ENCODE measurements at regions not wholly inside any gene's neighbourhood (a gene's known extent, or its start where the extent isn't known, plus 50 kb on each side); places are given as distances from the start of the nearest gene placed in this dataset.

GRCh38 chr6:48983377-48983776 lies 479.7 kb downstream of the MMUT start:
- 93% methylated on average over 17 of the region's 17 CpGs for WGBS
- Histone ChIP-seq H3K9ac (ENCODE audit: low read depth in 1 of 2, low read length in 2 of 2) (no peak overlapping the region), H3K4me3 (ENCODE audit: low read depth in 1 of 3, low read length in 3 of 3) (no peak overlapping the region), H3K27me3 (ENCODE audit: control insufficient read depth in 4 of 4, insufficient read depth in 4 of 4, low read length in 3 of 4) (no peaks in the 10 kb centered on the region), H3K9me3 (ENCODE audit: control insufficient read depth in 4 of 4, low read length in 3 of 4) (no peaks in the 10 kb centered on the region), H3K4me1 (ENCODE audit: control insufficient read depth in 4 of 4, insufficient read depth in 4 of 4, low read length in 3 of 4) (no peaks in the 10 kb centered on the region), H3K36me3 (ENCODE audit: control insufficient read depth in 4 of 4, insufficient read depth in 3 of 4, low read depth in 1 of 4, low read length in 3 of 4) (no peaks in the 10 kb centered on the region), H3K27ac (ENCODE audit: low read depth in 1 of 2, low read length in 2 of 2) (no peak overlapping the region)
- no peak for TF ChIP-seq ZBTB33 (IDR thresholded peaks at IDR 0.05)
- no peak for TF ChIP-seq FOXA2 (IDR thresholded peaks at IDR 0.05)
- TF ChIP-seq REST (IDR thresholded peaks at IDR 0.05): no peak
- TF ChIP-seq TAF1 (conservative IDR thresholded peaks at IDR 0.05): no peak
- no peak for TF ChIP-seq EGR1 (IDR thresholded peaks at IDR 0.05; ENCODE audit: low read depth in 2 of 2)
- TF ChIP-seq GABPA (IDR thresholded peaks at IDR 0.05 in 1 of 2, conservative IDR thresholded peaks at IDR 0.05 in 1 of 2): no peak
- TF ChIP-seq ATF3 (IDR thresholded peaks at IDR 0.05): no peak
- TF ChIP-seq SP1 (IDR thresholded peaks at IDR 0.05): no peak
- TF ChIP-seq RAD21 (IDR thresholded peaks at IDR 0.05): no peak
- TF ChIP-seq NR2F2 (IDR thresholded peaks at IDR 0.05): no peak
- no peak for TF ChIP-seq YY1 (IDR thresholded peaks at IDR 0.05)
- no peak for TF ChIP-seq FOXA1 (IDR thresholded peaks at IDR 0.05)
- TF ChIP-seq RXRA (IDR thresholded peaks at IDR 0.05): no peak
- no peak for TF ChIP-seq MAX (IDR thresholded peaks at IDR 0.05)
- no peak for DNase-seq (ENCODE audit: low spot score)

GRCh38 chr6:48979806-48980205 lies 483.2 kb downstream of the MMUT start:
- H3K4me1 ChIP-seq (ENCODE audit: control insufficient read depth in 4 of 4, insufficient read depth in 4 of 4, low read length in 3 of 4): no peaks in the 10 kb centered on the region
- no peak for DNase-seq (ENCODE audit: low spot score)
- H3K9ac ChIP-seq (ENCODE audit: low read depth in 1 of 2, low read length in 2 of 2): no peak overlapping the region
- 69% methylated on average over 2 of the region's 2 CpGs for WGBS
- no peaks in the 10 kb centered on the region for H3K27me3 ChIP-seq (ENCODE audit: control insufficient read depth in 4 of 4, insufficient read depth in 4 of 4, low read length in 3 of 4)
- H3K4me3 ChIP-seq (ENCODE audit: low read depth in 1 of 3, low read length in 3 of 3): no peak overlapping the region
- H3K36me3 ChIP-seq (ENCODE audit: control insufficient read depth in 4 of 4, insufficient read depth in 3 of 4, low read depth in 1 of 4, low read length in 3 of 4): no peaks in the 10 kb centered on the region
- H3K27ac ChIP-seq (ENCODE audit: low read depth in 1 of 2, low read length in 2 of 2): no peak overlapping the region
- TF ChIP-seq RAD21 (IDR thresholded peaks at IDR 0.05) (no peak), GABPA (IDR thresholded peaks at IDR 0.05 in 1 of 2, conservative IDR thresholded peaks at IDR 0.05 in 1 of 2) (no peak), TAF1 (conservative IDR thresholded peaks at IDR 0.05) (no peak), HNF4G (IDR thresholded peaks at IDR 0.05) (no peak), REST (IDR thresholded peaks at IDR 0.05) (no peak), FOXA1 (IDR thresholded peaks at IDR 0.05) (no peak), HNF4A (conservative IDR thresholded peaks at IDR 0.05) (no peak)
- no peaks in the 10 kb centered on the region for H3K9me3 ChIP-seq (ENCODE audit: control insufficient read depth in 4 of 4, low read length in 3 of 4)

Measured in liver (tissue), 7 donors.